B cell (primary cell): ENCODE measurements at regions not wholly inside any gene's neighbourhood (a gene's known extent, or its start where the extent isn't known, plus 50 kb on each side); places are given as distances from the start of the nearest gene placed in this dataset.

ENCODE experiments used
- ATAC-seq: fragments of 200-7000 bp; cut with Tn5 transposase; one replicate; pipeline ENCODE4 v1.10.0; 2021; ENCODE audit warnings: low read depth, mild to moderate bottlenecking, moderate number of reproducible peaks, moderate library complexity
- CTCF ChIA-PET: fragments of 350-600 bp; sonication (Branson Sonifier 250); formaldehyde crosslinking; loops from one replicate; lab custom pipeline; 2021; ENCODE audit warnings: antibody characterized with exemption, inconsistent platforms; lab: Charles Lee
- POLR2A ChIA-PET: fragments of 350-600 bp; sonication (Branson Sonifier 250); formaldehyde crosslinking; loops from one replicate; lab custom pipeline; 2021; ENCODE audit warnings: antibody characterized with exemption; lab: Charles Lee
- DNase-seq: peaks from one replicate; pipeline ENCODE4 v3.0.0; 2013
- H2AFZ ChIP-seq: 2 replicates; pipeline ENCODE4 v1.6.1; 2012; ENCODE audit warnings: mild to moderate bottlenecking, low read depth, low read length; ENCODE audit not compliant: insufficient read depth, poor library complexity, severe bottlenecking
- H3K27ac ChIP-seq, 2 donors: 1 replicate in 1 of 2; 2 replicates in 1 of 2; pipeline ENCODE4 v1.5.1; 2012 to 2013; ENCODE audit warnings: low read length in 2 of 2, mild to moderate bottlenecking in 2 of 2, moderate library complexity in 1 of 2
- H3K27me3 ChIP-seq, 4 experiments: fragments of 200-600 bp in 1 of 4; sonication (generic) in 1 of 4; replicated peaks in 1 of 4; 1 replicate in 2 of 4; 2 replicates in 2 of 4; pipeline versions ENCODE4 v1.6.1 to v1.7.0; 2013 to 2016; ENCODE audit warnings: low read length in 3 of 4, mild to moderate bottlenecking in 2 of 4, mixed read lengths in 1 of 4, moderate library complexity in 1 of 4; ENCODE audit not compliant: insufficient read depth in 4 of 4, control insufficient read depth in 3 of 4; ENCODE audit errors: control extremely low read depth in 1 of 4
- H3K36me3 ChIP-seq, 2 experiments: replicated peaks in 1 of 2; 1 replicate in 1 of 2; 2 replicates in 1 of 2; pipeline versions ENCODE4 v1.6.1 to v1.7.1; 2013; ENCODE audit warnings: low read length in 1 of 2; ENCODE audit not compliant: insufficient read depth in 2 of 2, control insufficient read depth in 1 of 2; ENCODE audit errors: control extremely low read depth in 1 of 2, extremely low read depth in 1 of 2
- H3K4me1 ChIP-seq, 2 donors: fragments of 200-600 bp in 1 of 2; sonication (generic) in 1 of 2; 1 replicate in 1 of 2; 2 replicates in 1 of 2; pipeline versions ENCODE4 v1.5.1 to v1.6.1; 2013 to 2017; ENCODE audit warnings: low read length in 2 of 2; ENCODE audit not compliant: control insufficient read depth in 2 of 2, insufficient read depth in 2 of 2
- H3K4me2 ChIP-seq: replicated peaks from 2 replicates; pipeline ENCODE3; 2012; ENCODE audit warnings: mild to moderate bottlenecking, low read depth, low read length; ENCODE audit not compliant: poor library complexity, severe bottlenecking
- H3K4me3 ChIP-seq, 5 experiments: fragments of 200-600 bp in 1 of 5; sonication (generic) in 1 of 5; 1 replicate in 3 of 5; 2 replicates in 2 of 5; pipeline versions ENCODE4 v1.5.1 to v1.7.0; 2011 to 2016; ENCODE audit warnings: low read length in 4 of 5, mild to moderate bottlenecking in 4 of 5, low read depth in 2 of 5, control low read depth in 1 of 5, moderate library complexity in 1 of 5; ENCODE audit not compliant: insufficient read depth in 1 of 5; ENCODE audit errors: control extremely low read depth in 1 of 5, extremely low read depth in 1 of 5
- H3K79me2 ChIP-seq: fragments of 200-600 bp; sonication (generic); one replicate; pipeline ENCODE4 v1.6.0; 2016; ENCODE audit warnings: low read length; ENCODE audit not compliant: control insufficient read depth, insufficient read depth
- H3K9ac ChIP-seq: fragments of 200-600 bp; sonication (generic); 2 replicates; pipeline ENCODE4 v1.6.1; 2017; ENCODE audit warnings: mild to moderate bottlenecking, low read length, moderate library complexity
- H3K9me3 ChIP-seq, 3 donors: one replicate each; pipeline versions ENCODE4 v1.6.1 to v1.7.1; 2013; ENCODE audit warnings: low read length in 2 of 3; ENCODE audit not compliant: control insufficient read depth in 2 of 3, insufficient read depth in 1 of 3; ENCODE audit errors: control extremely low read depth in 1 of 3
- H4K20me1 ChIP-seq: 2 replicates; pipeline ENCODE4 v1.6.0; 2012; ENCODE audit warnings: mild to moderate bottlenecking, low read length; ENCODE audit not compliant: insufficient read depth, control insufficient read depth, poor library complexity, severe bottlenecking
- H3K27ac Mint-ChIP-seq: one replicate; pipeline ENCODE4 v1.8.0; 2021; ENCODE audit warnings: mixed read lengths
- H3K27me3 Mint-ChIP-seq: one replicate; pipeline ENCODE4 v1.8.0; 2021; ENCODE audit warnings: mixed read lengths
- H3K4me1 Mint-ChIP-seq: one replicate; pipeline ENCODE4 v1.8.0; 2021; ENCODE audit warnings: mixed read lengths
- H3K4me3 Mint-ChIP-seq: one replicate; pipeline ENCODE4 v1.8.0; 2021; ENCODE audit warnings: mixed read lengths
- H3K9me3 Mint-ChIP-seq: one replicate; pipeline ENCODE4 v1.8.0; 2022; ENCODE audit warnings: mixed read lengths; ENCODE audit not compliant: insufficient read depth
- EZH2 ChIP-seq: IDR thresholded peaks from 2 replicates; pipeline ENCODE4 v1.6.1; 2012; ENCODE audit warnings: borderline replicate concordance, low read depth, mild to moderate bottlenecking, moderate library complexity, low read length; ENCODE audit not compliant: insufficient read depth, poor library complexity, severe bottlenecking
- WGBS: methylation state at CpG from one replicate; pipeline ENCODE4 v1.1.5; 2013; ENCODE audit warnings: missing lambda C conversion rate; ENCODE audit not compliant: insufficient coverage; 5-methylcytosine and 5-hydroxymethylcytosine counted together
- intact Hi-C: fragments of 100-400 bp; cut with micrococcal nuclease; formaldehyde crosslinking; loops from one replicate; pipeline ENCODE4 v1.10.0; 2022
- TF ChIP-seq, protein P1 (sequence below): fragments of 200-600 bp; IDR thresholded peaks from one replicate; pipeline ENCODE4 v1.8.0; 2022; ENCODE audit warnings: antibody characterized with exemption, mild to moderate bottlenecking

DNA sequence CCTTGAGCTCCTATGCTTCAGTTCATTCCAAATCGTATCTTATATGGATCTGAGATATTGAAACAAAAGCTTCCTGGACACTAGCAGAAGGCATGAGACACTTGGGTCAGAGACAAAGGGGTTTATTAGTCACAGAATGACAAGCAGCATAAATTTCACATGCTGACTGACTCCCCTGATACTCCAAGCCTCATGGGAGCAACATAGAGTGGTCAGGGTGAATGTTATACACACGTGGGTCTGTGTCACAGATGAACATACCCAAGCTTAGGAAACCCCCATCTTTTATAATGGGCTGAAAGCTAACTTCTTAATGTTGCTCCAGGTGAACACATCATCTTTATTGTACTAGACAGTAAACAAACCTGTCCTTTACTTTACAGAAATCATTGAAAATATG, 599.9 kb upstream of the RGS18 start:
- H3K4me3 Mint-ChIP-seq = no peak overlapping the region
- no peaks in the 10 kb centered on the region for H3K4me1 ChIP-seq
- no peaks in the 10 kb centered on the region for H3K9me3 Mint-ChIP-seq
- no peaks in the 10 kb centered on the region for H3K27me3 Mint-ChIP-seq
- ChIA-PET POLR2A (no interaction called here), CTCF (no interaction called here)
- ATAC-seq (no peak), DNase-seq (no peak)
- H3K4me1 Mint-ChIP-seq = no peaks in the 10 kb centered on the region
- no peak for TF ChIP-seq EZH2
- TF ChIP-seq, protein P1, sequence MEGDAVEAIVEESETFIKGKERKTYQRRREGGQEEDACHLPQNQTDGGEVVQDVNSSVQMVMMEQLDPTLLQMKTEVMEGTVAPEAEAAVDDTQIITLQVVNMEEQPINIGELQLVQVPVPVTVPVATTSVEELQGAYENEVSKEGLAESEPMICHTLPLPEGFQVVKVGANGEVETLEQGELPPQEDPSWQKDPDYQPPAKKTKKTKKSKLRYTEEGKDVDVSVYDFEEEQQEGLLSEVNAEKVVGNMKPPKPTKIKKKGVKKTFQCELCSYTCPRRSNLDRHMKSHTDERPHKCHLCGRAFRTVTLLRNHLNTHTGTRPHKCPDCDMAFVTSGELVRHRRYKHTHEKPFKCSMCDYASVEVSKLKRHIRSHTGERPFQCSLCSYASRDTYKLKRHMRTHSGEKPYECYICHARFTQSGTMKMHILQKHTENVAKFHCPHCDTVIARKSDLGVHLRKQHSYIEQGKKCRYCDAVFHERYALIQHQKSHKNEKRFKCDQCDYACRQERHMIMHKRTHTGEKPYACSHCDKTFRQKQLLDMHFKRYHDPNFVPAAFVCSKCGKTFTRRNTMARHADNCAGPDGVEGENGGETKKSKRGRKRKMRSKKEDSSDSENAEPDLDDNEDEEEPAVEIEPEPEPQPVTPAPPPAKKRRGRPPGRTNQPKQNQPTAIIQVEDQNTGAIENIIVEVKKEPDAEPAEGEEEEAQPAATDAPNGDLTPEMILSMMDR = no peak
- no CpG with 5 or more reads among the region's 2 CpGs for WGBS
- H3K27ac ChIP-seq = no peak overlapping the region
- intact Hi-C loops = no loop called here
- no peaks in the 10 kb centered on the region for H3K36me3 ChIP-seq
- no peak overlapping the region for H2AFZ ChIP-seq
- H3K9me3 ChIP-seq = no peaks in the 10 kb centered on the region
- no peak overlapping the region for H3K4me2 ChIP-seq
- no peaks in the 10 kb centered on the region for H4K20me1 ChIP-seq
- no peak overlapping the region for H3K27ac Mint-ChIP-seq
- H3K79me2 ChIP-seq = no peaks in the 10 kb centered on the region
- no peak overlapping the region for H3K4me3 ChIP-seq
- no peak overlapping the region for H3K9ac ChIP-seq
- H3K27me3 ChIP-seq = no peaks in the 10 kb centered on the region

DNA sequence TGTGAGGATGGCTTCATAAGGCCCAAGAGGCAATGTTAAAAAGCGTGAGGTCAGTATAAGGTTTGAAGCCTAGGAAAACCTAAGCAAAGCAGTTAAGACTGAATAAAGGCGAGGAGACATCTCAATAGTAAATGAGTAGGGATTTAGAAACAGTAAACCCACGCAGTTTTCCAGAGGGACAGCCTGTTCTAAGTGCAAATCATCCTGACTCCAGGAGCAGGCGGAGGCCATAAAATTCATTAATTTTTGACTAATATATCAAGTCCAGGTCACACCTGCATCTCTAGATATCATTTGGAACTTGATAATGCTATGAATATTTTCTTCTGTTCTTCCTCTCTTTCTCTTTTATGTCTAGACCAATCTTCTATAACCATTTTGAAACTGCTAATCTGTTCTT, 597.0 kb upstream of the RGS18 start:
- no peak for TF ChIP-seq EZH2
- TF ChIP-seq, protein P1 = no peak
- no CpG with 5 or more reads among the region's 4 CpGs for WGBS
- no peaks in the 10 kb centered on the region for H3K27me3 Mint-ChIP-seq

More for the DNA sequence above, 597.0 kb upstream of the RGS18 start:
- no peak overlapping the region for H3K27ac ChIP-seq
- no peaks in the 10 kb centered on the region for H3K79me2 ChIP-seq
- intact Hi-C loops = no loop called here
- H3K4me1 ChIP-seq = no peaks in the 10 kb centered on the region
- no peaks in the 10 kb centered on the region for H3K4me1 Mint-ChIP-seq
- no peak overlapping the region for H3K27ac Mint-ChIP-seq
- H3K36me3 ChIP-seq = no peaks in the 10 kb centered on the region
- no peaks in the 10 kb centered on the region for H3K9me3 ChIP-seq
- H3K4me3 Mint-ChIP-seq = no peak overlapping the region
- no peak overlapping the region for H3K4me2 ChIP-seq
- H2AFZ ChIP-seq = no peak overlapping the region
- H3K4me3 ChIP-seq = no peak overlapping the region
- H3K27me3 ChIP-seq = no peaks in the 10 kb centered on the region
- no peak for DNase-seq
- POLR2A ChIA-PET = no interaction called here
- no peak overlapping the region for H3K9ac ChIP-seq
- no peaks in the 10 kb centered on the region for H3K9me3 Mint-ChIP-seq
- H4K20me1 ChIP-seq = no peaks in the 10 kb centered on the region
- ATAC-seq = no peak
- CTCF ChIA-PET = no interaction called here
